GM21529 (cell line): ENCODE measurements at regions not wholly inside any gene's neighbourhood (a gene's known extent, or its start where the extent isn't known, plus 50 kb on each side); places are given as distances from the start of the nearest gene placed in this dataset.

Experiments used
- ATAC-seq: cut with Tn5 transposase; IDR thresholded peaks from one replicate; pipeline ENCODE4 v1.9.1; 2021; ENCODE audit not compliant: unreplicated experiment

GRCh38 chr2:12795851-12796250 lies 79.1 kb downstream of the TRIB2 start:
- ATAC-seq = no peak

GRCh38 chr2:12796657-12797056 lies 79.9 kb downstream of the TRIB2 start:
- no peak for ATAC-seq

GRCh38 chr2:12797815-12798214 lies 81.1 kb downstream of the TRIB2 start:
- ATAC-seq = no peak

- ATAC-seq = no peak
Measured at GRCh38 chr2:12803607-12804006, 86.9 kb downstream of the TRIB2 start.

- no peak for ATAC-seq
Measured at GRCh38 chr2:12804091-12804856, 87.5 kb downstream of the TRIB2 start.

GRCh38 chr2:12805033-12805432 lies 88.3 kb downstream of the TRIB2 start:
- no peak for ATAC-seq

GRCh38 chr2:12806549-12807242 lies 90.0 kb downstream of the TRIB2 start:
- ATAC-seq = no peak

- ATAC-seq = no peak
Measured at GRCh38 chr2:12807907-12808810, 91.4 kb downstream of the TRIB2 start.

- ATAC-seq = no peak
Measured at GRCh38 chr2:12809526-12809925, 92.8 kb downstream of the TRIB2 start.

- ATAC-seq = no peak
Measured at GRCh38 chr2:12811916-12812315, 95.2 kb downstream of the TRIB2 start.

GRCh38 chr2:12813166-12813565 lies 96.4 kb downstream of the TRIB2 start:
- no peak for ATAC-seq

GRCh38 chr2:12816379-12817306 lies 99.9 kb downstream of the TRIB2 start:
- no peak for ATAC-seq

- no peak for ATAC-seq
Measured at GRCh38 chr2:12817870-12818269, 101.1 kb downstream of the TRIB2 start.

- no peak for ATAC-seq
Measured at GRCh38 chr2:12818416-12819102, 101.8 kb downstream of the TRIB2 start.

- ATAC-seq = no peak
Measured at GRCh38 chr2:12819103-12819475, 102.4 kb downstream of the TRIB2 start.

- ATAC-seq = no peak
Measured at GRCh38 chr2:12819721-12820120, 103.0 kb downstream of the TRIB2 start.

GRCh38 chr2:12821656-12822055 lies 104.9 kb downstream of the TRIB2 start:
- ATAC-seq = no peak

- no peak for ATAC-seq
Measured at GRCh38 chr2:12824351-12824777, 107.6 kb downstream of the TRIB2 start.

GRCh38 chr2:12824778-12825379 lies 108.1 kb downstream of the TRIB2 start:
- no peak for ATAC-seq
